Neutrophil (primary cell): ENCODE measurements at regions not wholly inside any gene's neighbourhood (a gene's known extent, or its start where the extent isn't known, plus 50 kb on each side); places are given as distances from the start of the nearest gene placed in this dataset.

Experiments
- H3K27ac ChIP-seq: fragments of 200-600 bp; sonication (generic); 2 replicates; pipeline ENCODE4 v1.5.1; 2016; ENCODE audit warnings: mild to moderate bottlenecking, moderate library complexity
- H3K27me3 ChIP-seq: fragments of 200-600 bp; sonication (generic); 2 replicates; pipeline ENCODE4 v1.6.0; 2016; ENCODE audit warnings: mild to moderate bottlenecking
- H3K36me3 ChIP-seq: fragments of 200-600 bp; sonication (generic); 2 replicates; pipeline ENCODE4 v1.5.1; 2017
- H3K4me1 ChIP-seq, 2 experiments: fragments of 200-600 bp in 1 of 2; sonication (generic) in 1 of 2; 1 replicate in 1 of 2; 2 replicates in 1 of 2; pipeline versions ENCODE4 v1.5.1 to v1.6.1; 2013 to 2016; ENCODE audit warnings: low read depth in 1 of 2, low read length in 1 of 2, mild to moderate bottlenecking in 1 of 2, moderate library complexity in 1 of 2; ENCODE audit not compliant: control insufficient read depth in 1 of 2, insufficient read depth in 1 of 2
- H3K4me3 ChIP-seq, 2 experiments: fragments of 200-600 bp in 1 of 2; sonication (generic) in 1 of 2; 1 replicate in 1 of 2; 2 replicates in 1 of 2; pipeline ENCODE4 v1.5.1; 2013 to 2016; ENCODE audit warnings: low read depth in 1 of 2, low read length in 1 of 2, mild to moderate bottlenecking in 1 of 2, moderate library complexity in 1 of 2
- H3K9me3 ChIP-seq: fragments of 200-600 bp; sonication (generic); 2 replicates; pipeline ENCODE4 v1.5.1; 2016
- TF ChIP-seq, protein P1 (sequence below): fragments of 200-600 bp; sonication (generic); IDR thresholded peaks from 2 replicates; pipeline ENCODE4 v1.5.1; 2016; ENCODE audit warnings: antibody characterized with exemption

DNA sequence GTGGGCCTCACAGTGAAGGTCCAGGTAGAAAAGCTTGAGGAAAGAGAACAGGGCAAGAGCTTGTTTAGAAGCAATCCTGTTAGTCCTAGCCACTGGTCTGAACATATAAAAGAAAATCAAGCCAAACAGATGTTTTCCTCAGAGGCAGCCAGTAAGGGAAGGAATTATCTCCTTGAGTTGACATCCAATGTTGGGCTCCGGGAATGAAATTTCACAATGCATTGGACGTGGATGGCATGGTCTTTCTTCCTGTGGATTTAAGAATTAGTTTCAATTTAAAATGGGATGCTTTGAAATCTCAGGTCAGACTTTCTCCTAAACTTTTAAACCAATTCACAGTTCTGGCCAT is 92.1 kb downstream of the ACKR3 start:
- Histone ChIP-seq H3K4me3 (no peak overlapping the region), H3K4me1 (no peaks in the 10 kb centered on the region), H3K36me3 (no peaks in the 10 kb centered on the region), H3K9me3 (no peaks in the 10 kb centered on the region), H3K27ac (no peak overlapping the region), H3K27me3 (peaks cover 50% of the 10 kb centered on the region)
- TF ChIP-seq, protein P1, sequence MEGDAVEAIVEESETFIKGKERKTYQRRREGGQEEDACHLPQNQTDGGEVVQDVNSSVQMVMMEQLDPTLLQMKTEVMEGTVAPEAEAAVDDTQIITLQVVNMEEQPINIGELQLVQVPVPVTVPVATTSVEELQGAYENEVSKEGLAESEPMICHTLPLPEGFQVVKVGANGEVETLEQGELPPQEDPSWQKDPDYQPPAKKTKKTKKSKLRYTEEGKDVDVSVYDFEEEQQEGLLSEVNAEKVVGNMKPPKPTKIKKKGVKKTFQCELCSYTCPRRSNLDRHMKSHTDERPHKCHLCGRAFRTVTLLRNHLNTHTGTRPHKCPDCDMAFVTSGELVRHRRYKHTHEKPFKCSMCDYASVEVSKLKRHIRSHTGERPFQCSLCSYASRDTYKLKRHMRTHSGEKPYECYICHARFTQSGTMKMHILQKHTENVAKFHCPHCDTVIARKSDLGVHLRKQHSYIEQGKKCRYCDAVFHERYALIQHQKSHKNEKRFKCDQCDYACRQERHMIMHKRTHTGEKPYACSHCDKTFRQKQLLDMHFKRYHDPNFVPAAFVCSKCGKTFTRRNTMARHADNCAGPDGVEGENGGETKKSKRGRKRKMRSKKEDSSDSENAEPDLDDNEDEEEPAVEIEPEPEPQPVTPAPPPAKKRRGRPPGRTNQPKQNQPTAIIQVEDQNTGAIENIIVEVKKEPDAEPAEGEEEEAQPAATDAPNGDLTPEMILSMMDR: no peak

DNA sequence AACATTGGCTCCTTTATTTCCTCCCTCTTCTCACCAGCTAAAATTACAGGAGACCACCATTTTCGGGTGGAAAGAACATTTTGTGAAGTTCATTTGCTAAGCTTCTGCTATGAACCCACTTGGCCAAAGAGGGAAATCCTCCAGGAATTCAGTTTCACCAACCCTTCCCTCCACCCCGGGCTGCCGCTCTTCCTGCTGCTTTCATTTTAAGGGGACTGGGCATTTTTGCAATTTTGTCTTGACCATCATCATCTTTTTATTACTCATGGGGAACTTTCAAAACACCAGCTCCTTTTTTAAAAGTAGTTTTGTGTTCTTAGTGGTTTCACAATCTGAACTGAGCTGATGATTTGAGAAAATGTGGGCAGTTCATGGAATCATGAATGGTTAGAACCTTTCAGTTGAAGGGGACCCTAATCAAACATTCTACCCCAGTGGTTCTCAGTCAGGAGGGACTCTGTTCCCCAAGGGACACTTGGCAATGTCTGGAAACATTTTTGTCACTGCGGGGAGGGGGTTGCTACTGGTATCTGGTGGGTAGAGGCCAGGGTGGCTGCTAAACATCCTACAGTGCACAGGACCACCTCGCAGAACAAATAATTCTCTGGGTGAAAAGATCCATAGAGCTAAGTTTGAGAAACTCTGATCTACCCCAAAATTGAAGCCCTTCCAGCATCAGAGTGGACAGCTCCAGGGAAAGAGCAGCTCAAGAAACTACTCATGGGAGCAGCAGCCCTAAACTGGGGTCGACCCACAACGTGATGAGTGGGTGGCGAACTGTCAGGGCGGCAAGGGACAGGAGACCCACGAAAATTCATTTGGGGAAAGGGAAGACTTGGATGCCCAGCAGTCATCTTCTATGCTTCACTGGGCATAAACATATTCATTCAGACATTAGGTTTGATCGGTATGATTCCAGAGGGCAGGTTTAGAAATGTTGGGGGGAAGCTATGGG is 92.9 kb downstream of the ACKR3 start:
- TF ChIP-seq, protein P1: no peak
- no peak overlapping the region for H3K27ac ChIP-seq
- peaks cover 50% of the 10 kb centered on the region for H3K27me3 ChIP-seq
- H3K9me3 ChIP-seq: no peaks in the 10 kb centered on the region
- no peaks in the 10 kb centered on the region for H3K36me3 ChIP-seq
- no peaks in the 10 kb centered on the region for H3K4me1 ChIP-seq
- no peak overlapping the region for H3K4me3 ChIP-seq

GRCh38 chr2:236663287-236664101 is 93.9 kb downstream of the ACKR3 start:
- TF ChIP-seq, protein P1: no peak
- no peaks in the 10 kb centered on the region for H3K4me1 ChIP-seq
- H3K4me3 ChIP-seq: no peak overlapping the region
- H3K27ac ChIP-seq: no peak overlapping the region
- no peaks in the 10 kb centered on the region for H3K9me3 ChIP-seq
- no peaks in the 10 kb centered on the region for H3K36me3 ChIP-seq
- peaks cover 42% of the 10 kb centered on the region for H3K27me3 ChIP-seq

- TF ChIP-seq, protein P1: no peak
Observed at GRCh38 chr2:236664136-236664535, 94.5 kb downstream of the ACKR3 start.

DNA sequence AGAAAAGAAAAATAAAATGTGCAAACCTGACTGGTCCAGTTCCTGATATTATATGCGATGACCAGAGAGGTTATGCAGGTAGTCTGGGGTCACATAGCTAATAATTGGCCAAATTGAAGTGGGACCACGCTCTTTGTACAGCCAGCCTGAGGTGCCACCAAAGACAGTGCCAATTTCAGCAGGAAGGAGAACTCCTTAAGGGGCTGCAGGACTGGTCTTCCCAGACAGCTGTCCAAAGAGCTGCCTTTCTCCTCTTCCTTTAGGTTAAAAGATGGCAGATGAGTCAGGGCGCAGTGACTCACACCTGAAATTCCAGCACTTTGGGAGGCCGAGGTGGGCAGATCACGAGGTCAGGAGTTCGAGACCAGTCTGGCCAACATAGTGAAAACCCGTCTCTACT is 95.5 kb downstream of the ACKR3 start:
- H3K4me3 ChIP-seq: no peak overlapping the region
- no peaks in the 10 kb centered on the region for H3K9me3 ChIP-seq
- H3K27ac ChIP-seq: no peak overlapping the region
- H3K4me1 ChIP-seq: no peaks in the 10 kb centered on the region
- peaks cover 28% of the 10 kb centered on the region for H3K27me3 ChIP-seq
- TF ChIP-seq, protein P1: no peak
- H3K36me3 ChIP-seq: no peaks in the 10 kb centered on the region

More at GRCh38 chr2:236664136-236664535, 94.5 kb downstream of the ACKR3 start:
- Histone ChIP-seq H3K9me3 (no peaks in the 10 kb centered on the region), H3K27me3 (peaks cover 36% of the 10 kb centered on the region), H3K36me3 (no peaks in the 10 kb centered on the region), H3K27ac (no peak overlapping the region), H3K4me1 (no peaks in the 10 kb centered on the region), H3K4me3 (no peak overlapping the region)
